SK-N-SH treated with all-trans-retinoic acid at 6 μM for 48 hours (cell line): ENCODE measurements at regions not wholly inside any gene's neighbourhood (a gene's known extent, or its start where the extent isn't known, plus 50 kb on each side); places are given as distances from the start of the nearest gene placed in this dataset.

Experiments used
- CREB5 ChIP-seq: fragments of 250-450 bp; sonication (Bioruptor Pico); IDR thresholded peaks from 2 replicates; pipeline ENCODE4 v1.5.1; 2020; ENCODE audit warnings: low read depth, mild to moderate bottlenecking, moderate library complexity
- CSDC2 ChIP-seq: fragments of 250-450 bp; sonication (Bioruptor Pico); IDR thresholded peaks from 2 replicates; pipeline ENCODE4 v1.5.0; 2020; ENCODE audit warnings: mild to moderate bottlenecking, moderate library complexity
- RARB ChIP-seq: fragments of 250-450 bp; sonication (Bioruptor Pico); IDR thresholded peaks from 2 replicates; pipeline ENCODE4 v1.8.0; 2021; ENCODE audit warnings: mild to moderate bottlenecking, moderate library complexity
- TCF4 ChIP-seq: fragments of 250-450 bp; sonication (Bioruptor Pico); IDR thresholded peaks from 2 replicates; pipeline ENCODE4 v1.8.0; 2021; ENCODE audit warnings: mild to moderate bottlenecking, moderate library complexity, borderline replicate concordance

- TF ChIP-seq TCF4 (CRISPR knock-in tag) (no peak), CREB5 (CRISPR knock-in tag) (no peak), CSDC2 (CRISPR knock-in tag) (no peak), RARB (no peak)
Observed at GRCh38 chr2:198597648-198598047, 793.3 kb downstream of the PLCL1 start.
